CD4-positive, CD25-positive, alpha-beta regulatory T cell (primary cell): ENCODE measurements at regions not wholly inside any gene's neighbourhood (a gene's known extent, or its start where the extent isn't known, plus 50 kb on each side); places are given as distances from the start of the nearest gene placed in this dataset.

Source experiments
- ATAC-seq, 2 donors: fragments of 150-1000 bp; cut with Tn5 transposase; one replicate each; pipeline ENCODE4 v1.10.0; 2021; ENCODE audit warnings: low read depth in 2 of 2, moderate number of reproducible peaks in 2 of 2, moderate library complexity in 1 of 2
- DNase-seq, 3 donors: peaks; one replicate each; pipeline versions ENCODE4 v3.0.0 to v3.0.0-alpha.2; 2012 to 2022; ENCODE audit warnings: mixed read lengths in 1 of 3
- H3K27ac ChIP-seq: one replicate; pipeline ENCODE4 v1.7.0; 2013; ENCODE audit warnings: mild to moderate bottlenecking, low read length; ENCODE audit not compliant: insufficient read depth, poor library complexity, severe bottlenecking
- H3K27me3 ChIP-seq: one replicate; pipeline ENCODE4 v1.7.0; 2013; ENCODE audit warnings: low read length; ENCODE audit not compliant: control insufficient read depth, insufficient read depth
- H3K36me3 ChIP-seq: one replicate; pipeline ENCODE4 v1.7.0; 2013; ENCODE audit warnings: mild to moderate bottlenecking, low read length, moderate library complexity; ENCODE audit not compliant: control insufficient read depth, insufficient read depth
- H3K4me1 ChIP-seq: 2 replicates; pipeline ENCODE4 v1.7.0; 2013; ENCODE audit warnings: mild to moderate bottlenecking, low read length; ENCODE audit not compliant: insufficient read depth, control insufficient read depth, poor library complexity, severe bottlenecking
- H3K4me3 ChIP-seq: one replicate; pipeline ENCODE4 v1.7.0; 2013; ENCODE audit warnings: low read depth, mild to moderate bottlenecking, low read length, moderate library complexity
- H3K9me3 ChIP-seq, 2 experiments: 1 replicate in 1 of 2; 2 replicates in 1 of 2; pipeline ENCODE4 v1.7.0; 2013; ENCODE audit warnings: low read length in 2 of 2, mild to moderate bottlenecking in 1 of 2, moderate library complexity in 1 of 2; ENCODE audit not compliant: control insufficient read depth in 2 of 2
- H3K27ac Mint-ChIP-seq, 3 donors: one replicate each; pipeline ENCODE4 v1.8.0; 2020 to 2022; ENCODE audit warnings: mild to moderate bottlenecking in 3 of 3, mixed read lengths in 3 of 3, moderate library complexity in 2 of 3
- H3K27me3 Mint-ChIP-seq: one replicate; pipeline ENCODE4 v1.8.0; 2022; ENCODE audit warnings: mild to moderate bottlenecking, mixed read lengths
- H3K36me3 Mint-ChIP-seq: one replicate; pipeline ENCODE4 v1.8.0; 2020; ENCODE audit warnings: mixed read lengths
- H3K4me1 Mint-ChIP-seq, 4 donors: one replicate each; pipeline ENCODE4 v1.8.0; 2020 to 2022; ENCODE audit warnings: mixed read lengths in 4 of 4, mild to moderate bottlenecking in 1 of 4
- H3K4me3 Mint-ChIP-seq, 4 donors: one replicate each; pipeline ENCODE4 v1.8.0; 2020 to 2022; ENCODE audit warnings: mild to moderate bottlenecking in 4 of 4, mixed read lengths in 4 of 4, moderate library complexity in 3 of 4
- H3K9me3 Mint-ChIP-seq, 7 donors: one replicate each; pipeline ENCODE4 v1.8.0; 2020 to 2022; ENCODE audit warnings: mixed read lengths in 7 of 7, mild to moderate bottlenecking in 3 of 7, moderate library complexity in 2 of 7

GRCh38 chr5:117486261-117486660 lies 911.6 kb upstream of the SEMA6A start:
- H3K27me3 ChIP-seq: no peaks in the 10 kb centered on the region
- H3K27ac Mint-ChIP-seq: no peak overlapping the region
- H3K27ac ChIP-seq: no peak overlapping the region
- H3K9me3 ChIP-seq: no peaks in the 10 kb centered on the region
- H3K4me1 Mint-ChIP-seq: no peaks in the 10 kb centered on the region
- H3K36me3 ChIP-seq: no peaks in the 10 kb centered on the region
- no peak overlapping the region for H3K4me3 Mint-ChIP-seq
- no peaks in the 10 kb centered on the region for H3K4me1 ChIP-seq
- peaks cover 0 to 4% (median 2%) of the 10 kb centered on the region in 7 donors for H3K9me3 Mint-ChIP-seq
- no peak for DNase-seq
- no peaks in the 10 kb centered on the region for H3K36me3 Mint-ChIP-seq
- ATAC-seq: no peak
- no peaks in the 10 kb centered on the region for H3K27me3 Mint-ChIP-seq
- no peak overlapping the region for H3K4me3 ChIP-seq

- peaks cover 0 to 10% (median 2%) of the 10 kb centered on the region in 7 donors for H3K9me3 Mint-ChIP-seq
- H3K36me3 Mint-ChIP-seq: no peaks in the 10 kb centered on the region
- Histone ChIP-seq H3K4me3 (no peak overlapping the region), H3K27ac (no peak overlapping the region), H3K27me3 (no peaks in the 10 kb centered on the region), H3K9me3 (no peaks in the 10 kb centered on the region), H3K4me1 (no peaks in the 10 kb centered on the region), H3K36me3 (no peaks in the 10 kb centered on the region)
- no peak overlapping the region for H3K27ac Mint-ChIP-seq
- no peak overlapping the region for H3K4me3 Mint-ChIP-seq
- DNase-seq (no peak), ATAC-seq (no peak)
- H3K4me1 Mint-ChIP-seq: no peaks in the 10 kb centered on the region
- H3K27me3 Mint-ChIP-seq: no peaks in the 10 kb centered on the region
Observed at GRCh38 chr5:117475919-117476318, 901.3 kb upstream of the SEMA6A start.

GRCh38 chr5:117473165-117473564 lies 898.5 kb upstream of the SEMA6A start:
- Histone ChIP-seq H3K4me3 (no peak overlapping the region), H3K9me3 (no peaks in the 10 kb centered on the region), H3K27me3 (no peaks in the 10 kb centered on the region), H3K36me3 (no peaks in the 10 kb centered on the region), H3K27ac (no peak overlapping the region), H3K4me1 (no peaks in the 10 kb centered on the region)
- Mint-ChIP-seq H3K36me3 (no peaks in the 10 kb centered on the region), H3K9me3 (peaks cover 0 to 7% (median under 1%) of the 10 kb centered on the region in 7 donors), H3K27me3 (no peaks in the 10 kb centered on the region), H3K4me1 (no peaks in the 10 kb centered on the region), H3K4me3 (no peak overlapping the region), H3K27ac (no peak overlapping the region)
- DNase-seq: no peak
- ATAC-seq: no peak

- H3K27me3 ChIP-seq: no peaks in the 10 kb centered on the region
- Mint-ChIP-seq H3K4me1 (no peaks in the 10 kb centered on the region), H3K9me3 (peaks cover 0 to 10% (median 1%) of the 10 kb centered on the region in 7 donors), H3K27ac (no peak overlapping the region), H3K36me3 (no peaks in the 10 kb centered on the region), H3K27me3 (no peaks in the 10 kb centered on the region), H3K4me3 (no peak overlapping the region)
- H3K36me3 ChIP-seq: no peaks in the 10 kb centered on the region
- no peaks in the 10 kb centered on the region for H3K4me1 ChIP-seq
- H3K9me3 ChIP-seq: no peaks in the 10 kb centered on the region
- no peak overlapping the region for H3K27ac ChIP-seq
- no peak overlapping the region for H3K4me3 ChIP-seq
- ATAC-seq: no peak
- DNase-seq: no peak
Observed at GRCh38 chr5:117463881-117464570, 889.4 kb upstream of the SEMA6A start.

- no peaks in the 10 kb centered on the region for H3K36me3 Mint-ChIP-seq
- no peaks in the 10 kb centered on the region for H3K9me3 ChIP-seq
- DNase-seq (no peak), ATAC-seq (no peak)
- no peaks in the 10 kb centered on the region for H3K4me1 ChIP-seq
- H3K27ac ChIP-seq: no peak overlapping the region
- H3K4me3 ChIP-seq: no peak overlapping the region
- no peak overlapping the region for H3K4me3 Mint-ChIP-seq
- H3K27me3 ChIP-seq: no peaks in the 10 kb centered on the region
- peaks cover 0 to 10% (median 1%) of the 10 kb centered on the region in 7 donors for H3K9me3 Mint-ChIP-seq
- H3K4me1 Mint-ChIP-seq: no peaks in the 10 kb centered on the region
- no peak overlapping the region for H3K27ac Mint-ChIP-seq
- no peaks in the 10 kb centered on the region for H3K36me3 ChIP-seq
- no peaks in the 10 kb centered on the region for H3K27me3 Mint-ChIP-seq
Observed at GRCh38 chr5:117461966-117462365, 887.3 kb upstream of the SEMA6A start.

- no peaks in the 10 kb centered on the region for H3K27me3 ChIP-seq
- H3K4me3 Mint-ChIP-seq: no peak overlapping the region
Observed at GRCh38 chr5:117461403-117461802, 886.8 kb upstream of the SEMA6A start.

GRCh38 chr5:117457656-117458055 lies 883.0 kb upstream of the SEMA6A start:
- Mint-ChIP-seq H3K27ac (no peak overlapping the region), H3K9me3 (peaks cover 0 to 5% (median 0%) of the 10 kb centered on the region in 7 donors), H3K36me3 (no peaks in the 10 kb centered on the region), H3K4me3 (no peak overlapping the region), H3K4me1 (peaks cover 0 to 6% (median 2%) of the 10 kb centered on the region in 4 donors), H3K27me3 (no peaks in the 10 kb centered on the region)
- Histone ChIP-seq H3K4me3 (no peak overlapping the region), H3K9me3 (no peaks in the 10 kb centered on the region), H3K4me1 (no peaks in the 10 kb centered on the region), H3K27me3 (no peaks in the 10 kb centered on the region), H3K36me3 (no peaks in the 10 kb centered on the region), H3K27ac (no peak overlapping the region)
- ATAC-seq (no peak), DNase-seq (no peak)

More at GRCh38 chr5:117461403-117461802, 886.8 kb upstream of the SEMA6A start:
- Mint-ChIP-seq H3K36me3 (no peaks in the 10 kb centered on the region), H3K4me1 (no peaks in the 10 kb centered on the region), H3K27ac (no peak overlapping the region), H3K27me3 (no peaks in the 10 kb centered on the region), H3K9me3 (peaks cover 0 to 10% (median 1%) of the 10 kb centered on the region in 7 donors)
- no peaks in the 10 kb centered on the region for H3K9me3 ChIP-seq
- H3K36me3 ChIP-seq: no peaks in the 10 kb centered on the region
- no peak overlapping the region for H3K27ac ChIP-seq
- no peaks in the 10 kb centered on the region for H3K4me1 ChIP-seq
- DNase-seq (no peak), ATAC-seq (no peak)
- H3K4me3 ChIP-seq: no peak overlapping the region

GRCh38 chr5:117456866-117457470 lies 882.3 kb upstream of the SEMA6A start:
- no peak overlapping the region for H3K4me3 ChIP-seq
- H3K4me1 Mint-ChIP-seq: peaks cover 0 to 6% (median 2%) of the 10 kb centered on the region in 4 donors
- no peak for ATAC-seq
- no peaks in the 10 kb centered on the region for H3K36me3 Mint-ChIP-seq
- H3K27ac Mint-ChIP-seq: no peak overlapping the region
- no peaks in the 10 kb centered on the region for H3K9me3 ChIP-seq
- H3K27ac ChIP-seq: no peak overlapping the region
- H3K4me3 Mint-ChIP-seq: no peak overlapping the region
- H3K27me3 ChIP-seq: no peaks in the 10 kb centered on the region
- no peak for DNase-seq
- H3K36me3 ChIP-seq: no peaks in the 10 kb centered on the region
- H3K9me3 Mint-ChIP-seq: peaks cover 0 to 5% (median 0%) of the 10 kb centered on the region in 7 donors
- H3K4me1 ChIP-seq: no peaks in the 10 kb centered on the region
- no peaks in the 10 kb centered on the region for H3K27me3 Mint-ChIP-seq
